GM20000 (cell line): ENCODE measurements at regions not wholly inside any gene's neighbourhood (a gene's known extent, or its start where the extent isn't known, plus 50 kb on each side); places are given as distances from the start of the nearest gene placed in this dataset.

Experiments
- DNase-seq: peaks from one replicate; pipeline ENCODE4 v3.0.0; 2012; ENCODE audit warnings: low spot score
- CTCF ChIP-seq: IDR thresholded peaks from 2 replicates; pipeline ENCODE4 v1.5.1; 2012; ENCODE audit warnings: mild to moderate bottlenecking, control low read depth; ENCODE audit errors: extremely low read depth, missing control alignments

- DNase-seq: no peak
- TF ChIP-seq CTCF: no peak
Observed at GRCh38 chr4:143273160-143273917, 63.3 kb upstream of the GAB1 start.

GRCh38 chr4:143280861-143281260 is 55.8 kb upstream of the GAB1 start:
- DNase-seq: no peak
- TF ChIP-seq CTCF: no peak

- peak; percentile 15 for DNase-seq
Observed at GRCh38 chr4:143281507-143282190, 55.0 kb upstream of the GAB1 start.

GRCh38 chr4:143282211-143282707 is 54.4 kb upstream of the GAB1 start:
- TF ChIP-seq CTCF: no peak
- no peak for DNase-seq

More at GRCh38 chr4:143281507-143282190, 55.0 kb upstream of the GAB1 start:
- no peak for TF ChIP-seq CTCF

GRCh38 chr4:143285696-143286437 is 50.8 kb upstream of the GAB1 start:
- DNase-seq: no peak
- TF ChIP-seq CTCF: no peak

- no peak for DNase-seq
- no peak for TF ChIP-seq CTCF
Observed at GRCh38 chr4:143286701-143287571, 49.7 kb upstream of the GAB1 start.
